Gastroesophageal sphincter (tissue), 3 donors: ENCODE measurements at regions not wholly inside any gene's neighbourhood (a gene's known extent, or its start where the extent isn't known, plus 50 kb on each side); places are given as distances from the start of the nearest gene placed in this dataset.

Experiments
- CTCF ChIP-seq, 4 experiments: fragments of 200-600 bp in 2 of 4; fragments of 450-650 bp in 2 of 4; sonication (generic) in 1 of 4; IDR thresholded peaks; one replicate each; pipeline ENCODE4 v1.5.1; 2017 to 2019; ENCODE audit warnings: antibody characterized with exemption in 4 of 4, mild to moderate bottlenecking in 2 of 4, moderate library complexity in 2 of 4
- POLR2A ChIP-seq, 2 donors: fragments of 450-650 bp; IDR thresholded peaks; one replicate each; pipeline ENCODE4 v1.6.1; 2017; ENCODE audit warnings: antibody characterized with exemption in 2 of 2, mild to moderate bottlenecking in 2 of 2, moderate library complexity in 1 of 2
- POLR2AphosphoS5 ChIP-seq: sonication (generic); formaldehyde crosslinking; IDR thresholded peaks from one replicate; pipeline ENCODE4 v1.6.1; 2017; ENCODE audit warnings: antibody characterized with exemption

- TF ChIP-seq POLR2AphosphoS5: no peak
- no peak for TF ChIP-seq CTCF (IDR thresholded peaks at IDR 0.05)
- no peak for TF ChIP-seq POLR2A (IDR thresholded peaks at IDR 0.05)
Observed at GRCh38 chr14:101017209-101017608, 113.7 kb upstream of the RTL1 start.
